NB4 (cell line): ENCODE measurements at regions not wholly inside any gene's neighbourhood (a gene's known extent, or its start where the extent isn't known, plus 50 kb on each side); places are given as distances from the start of the nearest gene placed in this dataset.

ENCODE experiments used
- DNase-seq: peaks from one replicate; pipeline ENCODE4 v3.0.0; 2010; ENCODE audit warnings: low read depth
- H3K4me3 ChIP-seq: one replicate; pipeline ENCODE4 v1.5.1; 2011; ENCODE audit warnings: mild to moderate bottlenecking, low read depth, low read length, moderate library complexity
- CTCF ChIP-seq: IDR thresholded peaks from one replicate; pipeline ENCODE4 v1.5.1; 2012; ENCODE audit warnings: low read depth, low read length
- MYC ChIP-seq: IDR thresholded peaks from 2 replicates; pipeline ENCODE4 v1.6.1; 2011; ENCODE audit warnings: low read depth, low read length
- POLR2A ChIP-seq: IDR thresholded peaks from 2 replicates; pipeline ENCODE4 v1.6.1; 2011; ENCODE audit warnings: mild to moderate bottlenecking; ENCODE audit not compliant: insufficient read length; ENCODE audit errors: extremely low read depth
- TF ChIP-seq, protein P1 (sequence below): IDR thresholded peaks from 2 replicates; pipeline ENCODE4 v1.6.1; 2011; ENCODE audit warnings: low read depth, low read length

DNA sequence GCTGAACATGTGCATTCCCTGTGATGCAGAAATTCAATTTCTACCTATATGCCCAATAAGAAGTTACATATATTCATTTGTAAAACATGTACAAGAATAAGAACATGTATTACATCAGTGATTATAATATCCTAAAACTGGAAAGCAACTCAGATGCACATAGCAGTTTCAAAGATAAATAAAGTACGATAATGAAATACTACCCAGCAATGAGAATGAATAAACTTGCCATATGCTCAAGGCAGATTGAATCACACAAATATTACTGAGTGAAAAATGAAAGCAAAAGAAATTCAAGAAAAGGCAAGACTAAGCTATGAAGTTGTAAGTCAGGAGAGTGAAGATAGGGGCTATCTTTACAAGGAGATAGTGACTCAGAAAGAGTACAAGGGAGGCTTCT is 345.3 kb upstream of the OR4E1 start:
- DNase-seq: no peak
- H3K4me3 ChIP-seq: no peak overlapping the region
- no peak for TF ChIP-seq POLR2A
- no peak for TF ChIP-seq MYC
- TF ChIP-seq CTCF: no peak
- TF ChIP-seq, protein P1, sequence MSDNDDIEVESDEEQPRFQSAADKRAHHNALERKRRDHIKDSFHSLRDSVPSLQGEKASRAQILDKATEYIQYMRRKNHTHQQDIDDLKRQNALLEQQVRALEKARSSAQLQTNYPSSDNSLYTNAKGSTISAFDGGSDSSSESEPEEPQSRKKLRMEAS: no peak

DNA sequence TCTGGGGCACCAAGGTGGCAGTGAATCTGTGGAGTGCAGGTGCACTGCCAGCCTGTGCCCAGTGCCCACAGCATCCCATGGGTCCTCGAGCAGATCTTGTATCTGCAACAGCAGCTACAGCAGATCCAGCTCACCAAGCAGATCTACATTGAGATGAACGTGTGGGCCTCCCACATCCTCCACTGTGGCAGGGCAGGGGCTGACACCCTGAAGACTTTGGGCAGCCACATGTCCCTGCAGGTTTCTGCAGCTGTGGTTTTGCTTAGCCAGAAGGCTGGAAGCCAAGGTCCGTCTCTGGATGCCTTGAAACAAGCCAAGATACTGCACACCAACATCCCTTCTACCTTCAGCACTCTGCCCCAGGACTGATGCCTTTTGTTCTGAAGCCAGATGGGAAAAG is 338.8 kb upstream of the OR4E1 start:
- no peak for DNase-seq
- H3K4me3 ChIP-seq: no peak overlapping the region
- TF ChIP-seq POLR2A: no peak
- TF ChIP-seq, protein P1: no peak
- no peak for TF ChIP-seq MYC
- TF ChIP-seq CTCF: no peak

DNA sequence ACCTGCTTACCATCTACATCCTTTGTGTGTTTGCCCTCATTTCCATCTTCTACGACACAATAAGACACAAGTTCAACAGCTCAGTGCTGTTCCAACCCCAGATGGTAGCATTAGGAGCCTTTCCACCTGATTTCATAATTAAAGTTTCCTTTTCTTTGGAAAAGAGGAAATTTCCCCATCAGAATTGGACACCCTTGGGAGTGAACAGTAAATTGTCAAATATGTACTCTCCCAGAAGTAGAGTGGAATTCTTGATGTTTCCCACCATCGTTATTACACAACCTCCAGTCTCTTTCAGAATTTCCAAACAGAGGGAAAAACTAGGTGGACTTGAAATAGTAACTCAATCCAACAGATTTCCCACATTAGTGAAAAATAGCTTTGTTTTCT is 337.6 kb upstream of the OR4E1 start:
- H3K4me3 ChIP-seq: no peak overlapping the region
- TF ChIP-seq CTCF: no peak
- no peak for TF ChIP-seq POLR2A
- no peak for TF ChIP-seq MYC
- TF ChIP-seq, protein P1: no peak
- DNase-seq: no peak

- TF ChIP-seq, protein P1: no peak
- TF ChIP-seq CTCF (no peak), POLR2A (no peak), MYC (no peak)
- H3K4me3 ChIP-seq: no peak overlapping the region
- peak; percentile 3 for DNase-seq
These were observed 337.1 kb upstream of the OR4E1 start for GRCh38 chr14:22010545-22011252.

DNA sequence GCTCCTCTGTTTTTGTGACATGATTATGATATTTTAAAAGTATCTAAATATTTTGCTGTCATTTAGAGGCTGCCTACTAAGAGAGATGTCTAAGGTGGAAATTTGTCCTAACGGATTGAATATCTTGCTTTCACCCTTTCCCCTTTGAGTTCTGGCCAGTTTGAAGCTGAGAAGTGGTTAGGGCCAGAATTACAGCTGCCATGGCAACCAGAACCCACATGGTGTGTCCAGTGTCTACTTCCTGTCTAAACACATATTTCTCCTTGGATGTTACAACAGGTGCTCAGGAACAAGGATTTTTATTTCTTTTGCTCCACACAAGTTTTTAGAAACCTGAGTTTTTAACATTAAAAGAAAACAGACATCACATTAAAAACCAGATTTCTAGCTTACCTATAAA is 335.1 kb upstream of the OR4E1 start:
- no peak overlapping the region for H3K4me3 ChIP-seq
- no peak for TF ChIP-seq CTCF
- TF ChIP-seq, protein P1: no peak
- no peak for TF ChIP-seq POLR2A
- TF ChIP-seq MYC: no peak
- no peak for DNase-seq
